VCaP (cell line): ENCODE measurements at regions not wholly inside any gene's neighbourhood (a gene's known extent, or its start where the extent isn't known, plus 50 kb on each side); places are given as distances from the start of the nearest gene placed in this dataset.
"Not testable (repeated sequence)": the region's sequence is repeated elsewhere in the genome, so short reads cannot be mapped to it uniquely, and the experiment has no call there.

Source experiments
- H3K27ac ChIP-seq: fragments of 450-650 bp; 2 replicates; pipeline ENCODE4 v1.5.1; 2017
- TF ChIP-seq, protein P1 (sequence below): fragments of 450-650 bp; conservative IDR thresholded peaks from 2 replicates; pipeline ENCODE4 v1.5.1; 2017; ENCODE audit warnings: mild to moderate bottlenecking, moderate library complexity

GRCh38 chrX:77174680-77175519, 272.3 kb upstream of the FGF16 start:
- no peak overlapping the region for H3K27ac ChIP-seq
- TF ChIP-seq, protein P1, sequence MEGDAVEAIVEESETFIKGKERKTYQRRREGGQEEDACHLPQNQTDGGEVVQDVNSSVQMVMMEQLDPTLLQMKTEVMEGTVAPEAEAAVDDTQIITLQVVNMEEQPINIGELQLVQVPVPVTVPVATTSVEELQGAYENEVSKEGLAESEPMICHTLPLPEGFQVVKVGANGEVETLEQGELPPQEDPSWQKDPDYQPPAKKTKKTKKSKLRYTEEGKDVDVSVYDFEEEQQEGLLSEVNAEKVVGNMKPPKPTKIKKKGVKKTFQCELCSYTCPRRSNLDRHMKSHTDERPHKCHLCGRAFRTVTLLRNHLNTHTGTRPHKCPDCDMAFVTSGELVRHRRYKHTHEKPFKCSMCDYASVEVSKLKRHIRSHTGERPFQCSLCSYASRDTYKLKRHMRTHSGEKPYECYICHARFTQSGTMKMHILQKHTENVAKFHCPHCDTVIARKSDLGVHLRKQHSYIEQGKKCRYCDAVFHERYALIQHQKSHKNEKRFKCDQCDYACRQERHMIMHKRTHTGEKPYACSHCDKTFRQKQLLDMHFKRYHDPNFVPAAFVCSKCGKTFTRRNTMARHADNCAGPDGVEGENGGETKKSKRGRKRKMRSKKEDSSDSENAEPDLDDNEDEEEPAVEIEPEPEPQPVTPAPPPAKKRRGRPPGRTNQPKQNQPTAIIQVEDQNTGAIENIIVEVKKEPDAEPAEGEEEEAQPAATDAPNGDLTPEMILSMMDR = no peak

DNA sequence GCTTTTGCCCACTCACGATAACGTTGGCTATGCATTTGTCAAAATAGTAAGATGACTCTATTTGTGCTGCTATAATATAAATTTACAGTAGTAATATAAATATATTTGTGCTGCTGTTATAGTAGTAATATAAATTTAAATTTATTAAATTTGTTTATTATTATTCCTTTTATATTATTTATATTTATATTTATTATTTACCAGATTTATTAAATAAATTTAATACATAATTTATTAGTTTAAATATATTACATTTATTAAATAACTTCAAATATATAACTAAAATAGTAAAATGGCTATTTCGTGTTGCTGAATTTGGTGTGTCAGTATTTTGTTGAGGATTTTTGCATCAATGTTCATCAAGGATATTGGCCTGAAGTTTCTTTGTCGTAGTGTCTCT, 246.5 kb upstream of the FGF16 start:
- TF ChIP-seq, protein P1 = no peak
- H3K27ac ChIP-seq = no peak overlapping the region

- no peak overlapping the region for H3K27ac ChIP-seq
- TF ChIP-seq, protein P1 = no peak
Observed at GRCh38 chrX:77223046-77223445, 224.1 kb upstream of the FGF16 start.

GRCh38 chrX:77264490-77264889, 182.7 kb upstream of the FGF16 start:
- TF ChIP-seq, protein P1 = no peak
- H3K27ac ChIP-seq = no peak overlapping the region

DNA sequence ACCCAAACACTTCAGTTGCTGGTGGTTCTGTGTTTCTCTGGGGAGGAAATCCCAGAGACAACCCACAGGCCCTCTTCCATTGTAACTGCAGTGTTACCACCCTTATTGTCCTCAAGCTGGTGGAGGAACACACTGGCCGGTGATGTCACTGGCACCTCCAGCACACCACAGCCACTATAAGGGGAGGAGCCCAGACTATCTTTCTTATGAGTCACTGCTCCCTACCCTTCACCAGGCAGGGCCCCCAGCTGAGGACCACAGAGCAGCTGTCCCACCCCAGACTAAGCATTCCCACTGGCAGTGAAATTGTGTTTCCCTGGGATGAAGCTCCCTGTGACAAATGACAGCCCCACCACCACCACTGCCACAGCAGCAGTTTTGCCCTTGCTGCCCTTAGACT, 171.8 kb upstream of the FGF16 start:
- TF ChIP-seq, protein P1 = no peak
- no peak overlapping the region for H3K27ac ChIP-seq

DNA sequence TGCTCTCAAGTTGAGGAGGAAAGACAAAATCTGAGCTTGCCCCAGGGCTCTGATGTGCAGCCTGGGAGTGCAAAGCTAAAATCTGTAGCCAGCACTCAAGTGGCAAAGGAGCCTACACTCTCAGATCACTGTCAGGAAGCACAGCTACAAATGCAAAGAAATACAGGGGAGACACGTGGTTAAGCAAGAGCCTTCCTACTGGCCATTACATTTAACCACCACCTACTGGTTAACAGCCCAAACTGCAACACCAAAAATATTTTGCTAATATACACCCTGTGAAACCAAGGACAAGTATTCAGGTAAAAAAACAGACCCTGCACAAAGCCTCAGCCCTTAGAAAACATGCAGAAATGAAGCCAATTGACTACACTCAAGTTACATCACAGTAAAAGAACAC, 170.4 kb upstream of the FGF16 start:
- no peak overlapping the region for H3K27ac ChIP-seq
- TF ChIP-seq, protein P1 = no peak

DNA sequence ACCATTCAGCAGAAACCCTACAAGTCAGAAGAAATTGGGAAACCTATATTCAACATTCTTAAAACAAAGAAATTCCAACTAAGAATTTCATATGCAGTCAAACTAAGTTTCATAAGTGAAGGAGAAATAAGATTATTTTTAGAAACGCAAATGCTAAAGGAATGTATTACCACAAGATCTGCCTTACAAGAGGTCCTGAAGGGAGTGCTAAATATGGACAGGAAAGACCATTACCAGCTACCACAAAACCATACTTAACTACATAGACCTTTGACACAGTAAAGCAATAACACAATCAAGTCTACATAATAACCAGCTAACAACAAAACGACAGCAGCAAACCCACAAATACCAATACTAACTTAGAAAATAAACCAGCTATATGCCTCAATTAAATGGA, 169.3 kb upstream of the FGF16 start:
- TF ChIP-seq, protein P1 = no peak
- no peak overlapping the region for H3K27ac ChIP-seq

GRCh38 chrX:77279373-77279772, 167.8 kb upstream of the FGF16 start:
- not testable (repeated sequence) for H3K27ac ChIP-seq
